Endothelial cell of umbilical vein (primary cell): ENCODE measurements at regions not wholly inside any gene's neighbourhood (a gene's known extent, or its start where the extent isn't known, plus 50 kb on each side); places are given as distances from the start of the nearest gene placed in this dataset.

ENCODE experiments used
- EZH2 ChIP-seq: IDR thresholded peaks from 2 replicates; pipeline ENCODE4 v1.6.1; 2012; ENCODE audit warnings: borderline replicate concordance, low read depth, mild to moderate bottlenecking, moderate library complexity, low read length, inconsistent platforms; ENCODE audit not compliant: severe bottlenecking
- JUN ChIP-seq: IDR thresholded peaks from 2 replicates; pipeline ENCODE4 v1.6.1; 2011; ENCODE audit warnings: borderline replicate concordance, low read depth; ENCODE audit not compliant: insufficient read length, insufficient read depth
- MYC ChIP-seq: IDR thresholded peaks from one replicate; pipeline ENCODE4 v1.6.1; 2011; ENCODE audit warnings: mild to moderate bottlenecking, low read depth, low read length
- POLR2A ChIP-seq: IDR thresholded peaks from 2 replicates; pipeline ENCODE4 v1.6.1; 2012; ENCODE audit warnings: low read depth, mild to moderate bottlenecking, control low read depth, low read length
- POLR2AphosphoS5 ChIP-seq: IDR thresholded peaks from 2 replicates; pipeline ENCODE4 v1.6.1; 2012; ENCODE audit warnings: low read depth, mild to moderate bottlenecking, control low read depth, low read length, moderate library complexity; ENCODE audit not compliant: insufficient read depth
- TF ChIP-seq, protein P1 (sequence below), 2 donors: IDR thresholded peaks; 1 replicate in 1 of 2; 2 replicates in 1 of 2; pipeline ENCODE4 v1.5.1; 2011; ENCODE audit warnings: low read length in 2 of 2, mild to moderate bottlenecking in 2 of 2, moderate library complexity in 2 of 2, control low read depth in 1 of 2, inconsistent platforms in 1 of 2, low read depth in 1 of 2; ENCODE audit not compliant: insufficient read depth in 1 of 2; ENCODE audit errors: extremely low read depth in 1 of 2

DNA sequence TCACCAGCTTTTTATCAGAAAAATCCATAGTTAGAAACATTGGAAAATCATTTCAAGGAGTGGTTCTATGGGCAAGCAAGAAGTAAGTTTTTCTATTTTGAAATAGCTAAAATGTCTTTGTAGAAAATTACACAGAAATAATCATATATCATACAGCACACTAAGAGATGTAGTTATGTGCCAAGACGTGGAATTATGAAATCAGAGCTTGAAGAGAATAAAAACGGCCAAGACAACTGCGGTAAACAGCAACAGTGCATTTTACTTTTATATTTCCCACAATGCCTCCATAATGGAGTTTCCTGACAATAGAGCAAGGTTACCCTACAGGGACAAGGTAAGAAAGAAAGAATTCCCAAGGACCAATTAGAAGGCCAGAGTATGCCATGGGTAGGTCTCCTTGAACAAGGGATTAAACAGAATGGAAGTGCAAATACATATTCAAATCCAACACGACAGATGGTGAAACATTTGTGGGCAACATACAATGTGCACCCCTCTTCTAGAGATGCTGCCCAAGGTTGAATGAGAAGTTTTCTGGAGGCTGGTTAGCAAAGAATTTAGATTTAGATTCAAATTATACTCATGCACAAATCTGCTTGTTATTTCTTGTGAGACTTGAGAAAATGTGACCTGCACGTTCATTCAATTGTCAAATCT is 76.1 kb upstream of the BTG1 start:
- TF ChIP-seq, protein P1, sequence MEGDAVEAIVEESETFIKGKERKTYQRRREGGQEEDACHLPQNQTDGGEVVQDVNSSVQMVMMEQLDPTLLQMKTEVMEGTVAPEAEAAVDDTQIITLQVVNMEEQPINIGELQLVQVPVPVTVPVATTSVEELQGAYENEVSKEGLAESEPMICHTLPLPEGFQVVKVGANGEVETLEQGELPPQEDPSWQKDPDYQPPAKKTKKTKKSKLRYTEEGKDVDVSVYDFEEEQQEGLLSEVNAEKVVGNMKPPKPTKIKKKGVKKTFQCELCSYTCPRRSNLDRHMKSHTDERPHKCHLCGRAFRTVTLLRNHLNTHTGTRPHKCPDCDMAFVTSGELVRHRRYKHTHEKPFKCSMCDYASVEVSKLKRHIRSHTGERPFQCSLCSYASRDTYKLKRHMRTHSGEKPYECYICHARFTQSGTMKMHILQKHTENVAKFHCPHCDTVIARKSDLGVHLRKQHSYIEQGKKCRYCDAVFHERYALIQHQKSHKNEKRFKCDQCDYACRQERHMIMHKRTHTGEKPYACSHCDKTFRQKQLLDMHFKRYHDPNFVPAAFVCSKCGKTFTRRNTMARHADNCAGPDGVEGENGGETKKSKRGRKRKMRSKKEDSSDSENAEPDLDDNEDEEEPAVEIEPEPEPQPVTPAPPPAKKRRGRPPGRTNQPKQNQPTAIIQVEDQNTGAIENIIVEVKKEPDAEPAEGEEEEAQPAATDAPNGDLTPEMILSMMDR (IDR thresholded peaks at IDR 0.05; ENCODE audit: extremely low read depth in 1 of 2, insufficient read depth in 1 of 2, low read depth in 1 of 2, low read length in 2 of 2): no peak
- TF ChIP-seq POLR2A (no peak), EZH2 (no peak), POLR2AphosphoS5 (no peak), JUN (no peak), MYC (no peak)
